HG02885 (cell line): ENCODE measurements at regions not wholly inside any gene's neighbourhood (a gene's known extent, or its start where the extent isn't known, plus 50 kb on each side); places are given as distances from the start of the nearest gene placed in this dataset.
"Not testable (repeated sequence)": the region's sequence is repeated elsewhere in the genome, so short reads cannot be mapped to it uniquely, and the experiment has no call there.

Experiments
- ATAC-seq: cut with Tn5 transposase; IDR thresholded peaks from one replicate; pipeline ENCODE4 v1.9.1; 2021; ENCODE audit warnings: mild to moderate bottlenecking; ENCODE audit not compliant: unreplicated experiment, poor library complexity

DNA sequence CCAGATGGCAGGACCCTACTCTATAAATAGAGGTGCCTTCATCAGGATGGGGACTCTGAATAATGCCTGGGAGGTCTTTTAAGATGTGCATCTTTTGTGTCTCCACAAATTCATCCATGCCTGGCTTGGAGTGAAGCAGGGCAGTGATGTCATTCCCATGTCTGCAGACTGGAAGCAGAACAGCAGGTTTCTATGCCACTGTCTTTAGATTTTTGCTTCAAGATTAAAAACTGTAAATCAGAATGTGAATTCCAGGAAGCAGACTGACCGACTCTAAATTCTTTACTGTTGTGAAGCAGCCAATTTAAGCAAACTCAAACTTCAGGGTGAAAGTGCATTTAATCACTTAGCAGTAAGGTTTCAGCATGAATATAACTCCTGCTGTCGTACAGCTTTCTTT, 159.3 kb downstream of the SCG2 start:
- no peak for ATAC-seq

DNA sequence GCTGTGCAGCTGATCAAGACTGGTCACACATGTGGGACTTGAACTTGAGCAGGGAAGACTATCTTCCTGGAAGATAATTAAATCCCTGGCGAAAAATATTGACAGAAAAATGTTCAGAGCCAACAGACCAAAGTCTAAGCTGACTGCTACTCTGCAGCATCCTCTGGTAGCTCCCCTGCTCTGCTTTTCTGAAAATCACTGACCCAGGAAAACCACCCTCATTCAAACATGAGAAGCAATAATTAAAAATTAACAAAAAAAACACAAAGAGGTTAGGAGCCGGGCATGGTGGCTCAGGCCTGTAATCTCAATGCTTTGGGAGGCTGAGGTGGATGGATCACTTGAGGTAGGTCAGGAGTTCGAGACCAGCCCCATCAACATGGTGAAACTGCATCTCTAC, 151.9 kb downstream of the SCG2 start:
- no peak for ATAC-seq

DNA sequence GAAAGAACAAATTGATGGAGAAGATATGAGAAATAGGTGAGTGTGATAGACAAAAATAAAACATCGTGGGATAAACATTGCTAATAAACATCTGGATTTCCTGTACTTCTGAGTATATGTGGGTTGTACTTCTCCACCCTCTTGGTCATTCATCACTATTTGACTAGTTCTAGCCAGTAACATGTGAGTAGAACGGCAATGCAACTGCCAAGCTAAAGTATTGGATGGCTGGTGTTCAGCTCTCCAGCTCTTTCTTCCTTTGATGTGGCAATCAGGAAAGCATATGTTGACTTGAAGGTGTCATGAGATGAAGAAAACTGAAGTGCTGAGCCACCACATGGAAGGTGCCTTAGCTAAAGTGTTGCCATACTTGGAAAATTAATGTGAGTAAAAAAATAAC, 144.9 kb downstream of the SCG2 start:
- ATAC-seq, result no peak

DNA sequence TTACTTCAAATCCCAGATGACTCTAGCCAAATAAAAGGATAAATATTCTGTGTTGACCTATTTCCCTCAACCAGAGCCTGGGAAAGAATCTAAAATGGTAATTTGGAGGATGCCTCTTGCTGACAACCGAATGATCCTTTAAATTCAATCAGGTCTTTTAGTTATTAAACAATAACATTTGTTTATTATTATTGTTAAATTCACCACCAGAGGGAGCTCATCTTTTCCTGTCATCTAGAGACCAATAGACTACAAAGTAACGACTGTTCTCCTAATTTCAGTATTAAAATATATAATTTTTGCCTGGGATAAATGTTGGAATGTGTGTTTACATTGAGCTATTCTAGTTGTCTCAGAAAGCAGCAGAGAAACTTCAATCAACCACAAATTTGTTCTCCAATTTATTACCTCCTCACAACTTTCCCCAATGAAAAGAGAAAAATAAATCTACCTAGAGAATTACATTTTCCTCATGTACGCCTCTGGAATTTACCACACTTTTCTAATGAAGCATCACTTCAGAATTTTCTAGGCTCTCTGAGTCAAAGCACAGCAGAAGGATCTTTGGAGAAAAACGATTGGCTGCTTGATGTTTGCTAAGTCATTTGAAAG, 142.7 kb downstream of the SCG2 start:
- no peak for ATAC-seq

DNA sequence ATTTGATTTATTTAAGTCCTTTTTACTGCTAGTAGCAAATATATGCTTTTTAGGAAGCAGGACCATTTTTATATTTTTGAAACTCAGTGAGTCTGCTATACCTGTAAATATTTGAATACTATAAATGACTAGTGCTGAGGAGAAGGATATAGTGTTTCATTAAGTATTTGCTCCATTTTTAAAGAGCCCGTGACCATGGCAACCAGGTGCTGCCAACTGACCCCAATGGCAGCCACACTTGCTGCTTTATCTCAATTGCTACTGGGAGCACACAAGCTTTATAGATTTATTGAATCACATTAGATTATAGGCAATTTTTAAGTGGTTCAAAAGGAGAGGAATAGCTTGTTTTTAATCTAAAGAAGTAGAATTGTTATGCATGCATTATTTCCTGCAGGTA, 142.0 kb downstream of the SCG2 start:
- ATAC-seq, result no peak

DNA sequence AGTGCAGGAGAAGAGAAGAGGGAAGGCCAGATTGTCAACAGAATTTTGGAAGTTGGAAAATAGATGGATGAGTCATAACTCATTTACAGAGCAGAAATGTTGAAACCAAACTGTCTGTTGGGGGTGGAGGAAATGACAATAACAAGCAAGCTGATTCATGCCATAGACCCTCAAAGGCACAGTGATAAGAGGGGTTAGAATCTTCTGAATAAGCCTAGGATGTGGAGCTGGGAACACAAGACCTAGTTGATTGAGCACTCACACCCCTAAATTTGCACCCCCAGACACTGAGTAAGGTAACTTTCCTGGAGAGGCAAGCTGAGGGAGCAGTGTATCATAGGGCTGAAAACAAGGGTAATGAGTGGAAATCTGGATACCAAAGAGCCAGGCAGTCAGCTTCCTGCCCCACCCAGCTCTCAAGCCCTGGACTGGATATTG, 141.4 kb downstream of the SCG2 start:
- ATAC-seq, result no peak

DNA sequence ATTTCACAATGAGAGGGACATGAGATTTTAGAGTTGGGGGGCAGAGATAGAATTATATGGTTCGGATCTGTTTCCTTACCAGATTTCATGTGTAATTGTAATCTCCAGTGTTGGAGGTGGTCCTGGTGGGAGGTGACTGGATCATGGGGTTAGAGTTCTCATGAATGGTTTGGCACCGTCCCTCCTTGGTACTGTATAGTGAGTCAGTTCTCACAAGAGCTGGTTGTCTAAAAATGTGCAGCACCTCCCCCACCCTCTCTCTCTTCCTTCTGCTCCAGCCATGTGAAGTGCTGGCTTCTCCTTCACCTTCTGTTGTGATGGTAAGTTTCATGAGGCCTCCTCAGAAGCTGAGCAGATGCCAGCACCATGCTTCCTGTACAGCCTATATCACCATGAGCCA, 138.1 kb downstream of the SCG2 start:
- ATAC-seq, result no peak

DNA sequence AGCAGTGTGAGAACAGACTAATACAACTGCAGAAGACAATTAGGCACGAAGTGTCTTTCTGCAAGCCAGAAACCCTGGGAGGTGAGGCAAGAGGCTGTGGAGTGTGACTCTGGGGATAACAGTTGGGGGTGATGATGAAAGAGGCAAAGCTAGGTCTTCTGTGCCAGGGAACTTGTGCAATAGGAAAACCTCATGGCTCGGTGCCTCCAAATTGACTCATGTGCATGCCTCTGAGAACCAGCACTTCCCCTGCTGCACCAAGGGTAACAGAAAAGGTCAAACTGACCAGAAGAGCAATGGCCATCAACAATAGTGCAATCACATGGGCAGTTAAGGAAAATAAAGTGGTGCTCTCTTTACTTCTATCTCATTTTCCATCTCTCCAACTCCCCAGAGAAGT, 136.4 kb downstream of the SCG2 start:
- ATAC-seq, result no peak

DNA sequence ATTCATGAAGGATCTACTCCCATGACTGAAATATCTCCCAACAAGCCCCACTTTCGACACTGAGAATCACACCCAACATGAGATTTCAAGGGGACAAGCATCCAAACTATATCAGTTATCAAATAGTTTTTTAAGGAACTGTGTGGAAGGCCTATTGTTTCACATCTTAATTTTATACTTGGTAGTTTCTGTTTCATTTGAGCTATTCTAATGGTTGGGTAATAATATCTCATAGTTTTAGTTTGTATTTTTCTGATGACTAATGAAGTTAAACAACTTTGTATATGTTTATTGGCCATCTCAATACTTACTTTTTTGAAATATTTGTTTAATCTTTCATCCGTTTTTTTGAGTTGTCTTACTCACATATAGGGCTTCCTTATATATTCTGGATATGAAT, 135.0 kb downstream of the SCG2 start:
- ATAC-seq, result no peak

DNA sequence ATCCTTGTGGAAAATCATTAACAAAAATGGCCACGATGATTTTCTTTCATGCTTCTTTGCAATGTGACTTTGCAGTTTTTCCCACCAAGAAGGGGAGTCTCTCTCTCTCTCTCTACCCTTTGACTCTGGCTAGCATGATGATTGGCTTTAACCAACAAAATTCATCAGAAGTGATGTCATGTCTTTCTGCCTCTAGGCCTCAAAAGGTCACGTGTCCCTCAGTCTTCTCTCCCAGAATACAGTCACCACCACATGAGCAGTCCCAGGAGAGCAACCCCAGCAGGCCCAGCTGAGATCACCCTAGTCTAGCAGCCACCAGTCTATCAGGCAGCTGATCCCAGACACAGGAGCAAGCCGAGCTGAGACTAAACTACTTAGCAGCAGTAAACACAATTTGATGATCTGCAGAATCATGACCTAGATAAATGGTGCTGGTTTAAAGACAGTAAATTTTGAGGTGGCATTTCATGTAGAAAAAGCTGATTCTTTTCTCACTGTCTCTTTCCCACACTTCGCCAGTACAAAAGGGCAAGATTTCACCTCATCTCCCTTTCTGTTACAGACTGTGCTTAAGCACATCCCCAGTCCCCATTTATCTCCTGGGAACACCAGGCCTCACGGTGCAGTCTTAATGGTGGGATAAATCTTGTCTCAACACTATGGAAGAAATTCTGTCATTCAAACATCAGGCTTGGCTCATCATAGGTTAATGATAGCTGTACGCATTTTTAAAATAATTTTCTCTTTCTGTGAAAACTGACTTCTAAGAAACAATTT, 132.7 kb downstream of the SCG2 start:
- ATAC-seq, result no peak

DNA sequence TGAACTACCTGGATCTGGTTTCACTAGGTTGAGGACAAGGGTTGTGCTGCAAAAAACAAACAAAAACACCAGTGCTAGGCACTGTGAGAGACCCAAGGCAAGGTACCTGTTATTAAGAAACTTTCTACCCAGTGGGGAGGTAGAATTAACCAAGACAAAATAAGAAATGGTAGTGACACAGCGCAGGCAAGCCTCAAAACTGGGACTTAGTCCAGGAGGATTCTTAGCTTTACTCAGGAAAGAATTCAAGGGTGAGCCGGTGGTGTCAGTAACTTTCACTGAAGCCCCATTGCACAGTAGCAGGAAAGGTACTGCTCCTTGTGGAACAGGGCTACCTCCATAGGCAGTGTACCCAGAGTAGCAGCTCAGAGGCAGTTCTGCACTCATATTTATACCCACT, 131.6 kb downstream of the SCG2 start:
- no peak for ATAC-seq

DNA sequence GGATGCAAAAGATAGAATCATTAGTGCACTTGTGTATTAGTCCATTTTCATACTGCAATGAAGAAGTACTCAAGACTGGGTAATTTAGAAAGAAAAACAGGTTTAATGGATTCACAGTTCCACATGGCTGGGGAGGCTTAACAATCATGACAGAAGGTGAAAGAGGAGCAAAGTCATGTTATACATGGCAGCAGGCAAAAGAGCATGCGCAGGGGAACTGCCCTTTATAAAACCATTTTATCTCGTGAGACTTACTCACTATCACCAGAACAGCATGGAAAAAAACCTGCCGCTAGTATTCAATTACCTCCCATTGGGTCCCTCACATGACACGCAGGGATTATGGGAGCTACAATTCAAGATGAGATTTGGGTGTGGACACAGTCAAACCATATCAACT, 129.4 kb downstream of the SCG2 start:
- ATAC-seq, result no peak

DNA sequence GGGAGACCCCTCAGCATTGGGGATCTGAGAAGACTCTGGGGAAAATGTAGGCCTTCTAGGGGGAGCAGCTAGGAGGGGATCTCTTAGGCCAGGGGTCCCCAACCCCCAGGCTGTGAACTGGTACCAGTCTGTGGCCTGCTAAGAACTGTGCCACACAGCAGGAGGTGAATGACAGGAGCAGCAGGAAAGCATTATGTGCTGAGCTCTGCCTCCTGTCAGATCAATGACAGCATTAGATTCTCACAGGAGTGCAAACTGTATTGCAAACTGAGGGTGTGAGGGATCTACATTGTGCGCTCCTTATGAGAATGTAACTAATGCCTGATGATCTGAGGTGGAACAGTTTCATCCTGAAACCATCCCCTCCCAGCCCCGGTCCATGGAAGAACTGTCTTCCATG, 127.3 kb downstream of the SCG2 start:
- no peak for ATAC-seq

DNA sequence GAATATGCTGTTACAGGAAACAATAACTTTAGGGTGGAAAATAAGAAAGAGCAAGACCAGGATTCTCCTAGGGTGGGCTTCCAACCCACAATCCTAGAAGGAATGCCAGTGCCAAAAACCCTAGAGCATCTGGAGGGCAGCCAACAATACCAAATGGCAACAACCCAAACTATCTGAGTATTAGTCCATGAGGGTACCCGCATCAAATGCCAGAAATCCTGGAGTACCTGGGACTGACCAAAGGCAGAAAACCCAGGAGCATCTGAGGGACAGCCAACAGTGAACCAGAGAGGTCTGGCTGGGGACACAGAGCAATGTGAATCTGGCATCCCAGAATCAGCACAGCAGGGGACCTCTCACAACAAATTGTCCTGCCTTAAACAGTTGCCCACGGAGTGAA, 126.3 kb downstream of the SCG2 start:
- no peak for ATAC-seq

DNA sequence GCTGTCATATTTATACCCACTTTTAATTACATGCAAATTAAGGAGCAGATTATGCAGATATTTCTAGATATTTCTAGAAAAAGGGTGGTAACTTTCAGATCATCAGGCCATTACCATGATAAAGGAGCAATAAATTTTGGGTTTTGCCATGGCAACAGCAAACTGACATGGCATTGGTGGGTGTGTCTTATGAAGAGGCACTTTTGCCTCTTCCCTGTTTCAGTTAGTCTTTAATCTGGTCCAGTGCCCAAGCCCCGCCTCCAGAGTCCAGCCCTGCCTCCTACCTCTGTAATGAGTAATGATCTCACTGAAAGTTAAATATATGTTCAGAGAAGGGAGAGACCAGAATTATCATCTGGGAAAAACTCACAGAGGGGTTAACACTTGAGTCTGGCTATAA, 124.8 kb downstream of the SCG2 start:
- ATAC-seq, result no peak

DNA sequence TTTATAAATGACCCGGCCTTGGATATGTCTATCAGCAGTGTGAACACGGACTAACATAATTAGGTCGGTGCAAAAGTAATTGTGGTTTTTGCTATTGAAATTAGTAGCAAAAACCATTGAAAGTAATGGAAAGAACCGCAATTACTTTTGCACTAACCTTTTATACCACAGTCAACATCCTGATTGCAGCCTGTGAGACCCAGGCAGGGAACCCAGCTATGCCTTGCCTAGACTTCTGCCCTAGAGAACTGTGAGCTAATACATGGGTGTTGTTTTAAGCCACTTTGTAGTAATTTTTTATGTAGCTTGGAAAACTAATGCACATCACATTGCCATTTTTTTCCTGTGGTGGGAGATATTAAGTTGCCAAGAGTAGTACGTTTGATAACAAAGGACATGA, 120.7 kb downstream of the SCG2 start:
- ATAC-seq, result no peak

DNA sequence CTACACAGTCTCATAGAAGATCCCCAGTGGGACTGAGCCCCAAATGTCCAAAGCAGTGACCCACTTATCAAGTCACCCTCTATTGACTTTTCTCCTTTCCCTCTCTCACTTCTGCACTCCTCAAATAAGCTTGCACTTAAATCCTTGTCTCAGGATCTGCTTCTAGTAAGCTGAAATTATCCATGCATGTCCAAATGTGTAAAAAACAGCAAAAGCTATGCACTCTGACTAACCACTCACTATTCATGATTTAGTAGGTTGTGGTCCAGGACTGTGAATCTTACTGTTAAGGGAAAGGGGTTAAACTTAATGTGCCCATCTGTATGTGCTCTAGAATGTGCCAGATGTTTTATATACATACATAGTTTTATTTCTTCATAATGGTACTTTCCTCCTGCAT, 115.4 kb downstream of the SCG2 start:
- no peak for ATAC-seq

DNA sequence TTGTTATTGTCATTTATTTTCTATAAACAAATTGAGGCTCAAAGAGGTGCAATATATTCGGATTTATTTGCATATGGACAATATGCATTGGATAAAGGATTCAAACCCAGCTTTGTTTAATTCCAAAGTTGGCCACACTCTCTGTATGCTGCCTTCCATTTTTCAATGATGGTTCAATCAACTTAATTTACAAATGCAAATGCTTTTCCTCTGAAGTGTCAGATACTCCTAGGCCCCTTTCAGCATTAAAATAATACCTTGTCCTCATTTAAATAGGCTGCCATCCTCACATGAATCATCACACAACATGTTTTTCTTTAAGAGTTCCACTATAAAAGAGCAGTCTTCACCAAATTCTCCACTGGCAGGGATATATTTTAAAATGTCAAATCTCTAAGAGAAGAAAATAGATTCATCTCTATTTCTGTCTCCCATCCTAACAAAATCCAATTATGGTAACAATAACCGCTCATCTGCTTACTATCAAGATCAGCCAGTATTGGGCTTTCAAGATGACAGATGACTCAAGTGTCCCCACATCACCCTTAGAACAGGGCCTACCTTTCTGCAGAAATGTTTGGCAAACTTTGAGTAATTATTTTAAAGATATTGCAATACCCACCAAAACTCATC, 114.8 kb downstream of the SCG2 start:
- ATAC-seq, result no peak

DNA sequence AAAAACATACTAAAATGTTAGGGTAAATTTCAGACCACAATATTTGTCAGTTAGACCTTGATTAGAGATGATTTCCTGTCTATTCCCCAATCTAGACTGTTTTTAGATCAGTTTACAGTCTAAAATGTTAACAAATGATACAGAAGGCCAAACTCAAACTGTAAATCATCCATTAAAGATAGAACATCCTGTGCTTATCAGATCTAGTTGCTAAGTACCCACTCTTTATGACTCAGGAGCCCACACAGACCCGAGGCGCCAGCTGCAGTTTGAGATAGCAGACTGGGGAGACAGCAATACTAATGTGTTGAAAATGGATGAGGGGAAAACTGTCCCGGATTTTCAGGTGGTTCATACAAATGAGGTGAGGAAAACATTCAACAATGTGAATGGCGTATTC, 113.3 kb downstream of the SCG2 start:
- ATAC-seq, result no peak

DNA sequence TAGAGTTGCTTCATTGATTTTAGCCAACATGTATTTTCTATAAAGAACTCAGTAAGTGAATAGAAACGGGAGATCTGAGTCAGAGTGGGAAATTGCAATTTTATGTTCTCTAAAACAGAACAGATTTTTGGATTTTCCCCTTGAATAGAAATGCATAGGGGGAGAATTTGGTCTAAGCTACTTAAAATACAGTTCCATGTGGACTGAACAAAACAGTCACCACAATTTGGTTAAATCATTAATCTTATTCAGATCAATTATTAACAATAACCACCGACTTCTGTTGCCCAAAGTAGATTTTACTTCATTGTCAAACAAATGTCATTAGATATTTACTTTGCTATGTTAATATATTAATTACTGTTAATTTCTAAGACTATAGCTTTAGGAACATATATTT, 107.7 kb downstream of the SCG2 start:
- no peak for ATAC-seq

DNA sequence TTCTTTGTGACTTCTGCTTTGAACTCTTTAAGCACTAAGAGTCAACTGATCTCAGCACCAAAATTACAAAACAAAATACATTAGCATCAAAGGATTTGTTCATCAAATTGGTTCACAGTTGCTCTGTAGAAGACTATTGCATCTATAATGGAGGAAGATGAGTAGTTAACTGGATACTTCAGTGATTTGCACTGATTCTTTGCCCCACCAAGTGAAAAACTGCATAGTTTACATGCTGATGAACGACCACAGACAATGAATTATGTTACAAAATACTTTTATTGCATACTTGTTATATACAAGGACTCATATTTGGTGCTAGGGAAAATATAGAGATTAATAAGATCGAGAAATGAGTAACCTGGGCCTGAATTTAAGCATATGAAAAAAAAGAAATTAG, 107.2 kb downstream of the SCG2 start:
- ATAC-seq, result no peak

DNA sequence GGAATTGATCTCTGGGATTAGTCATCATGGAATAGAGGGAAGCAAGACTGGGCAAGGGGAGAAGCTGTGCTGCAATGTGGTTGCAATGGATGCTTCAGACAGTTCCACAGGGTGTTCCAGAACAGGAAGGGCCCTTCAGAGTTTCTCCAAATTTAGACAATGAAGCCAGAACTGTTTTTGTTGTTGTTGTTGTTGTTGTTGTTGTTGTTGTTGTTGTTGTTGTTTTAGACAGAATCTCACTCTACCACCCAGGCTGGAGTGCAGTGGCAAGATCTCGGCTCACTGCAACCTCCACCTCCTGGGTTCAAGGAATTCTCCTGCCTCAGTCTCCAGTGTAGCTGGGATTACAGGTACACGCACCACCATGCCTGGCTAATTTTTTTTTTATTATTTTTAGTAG, 105.3 kb downstream of the SCG2 start:
- not testable (repeated sequence) for ATAC-seq
